D341Med (cell line): ENCODE measurements at regions not wholly inside any gene's neighbourhood (a gene's known extent, or its start where the extent isn't known, plus 50 kb on each side); places are given as distances from the start of the nearest gene placed in this dataset.

ENCODE experiments used
- DNase-seq: peaks from one replicate; pipeline ENCODE4 v3.0.0; 2012; ENCODE audit warnings: low spot score

DNA sequence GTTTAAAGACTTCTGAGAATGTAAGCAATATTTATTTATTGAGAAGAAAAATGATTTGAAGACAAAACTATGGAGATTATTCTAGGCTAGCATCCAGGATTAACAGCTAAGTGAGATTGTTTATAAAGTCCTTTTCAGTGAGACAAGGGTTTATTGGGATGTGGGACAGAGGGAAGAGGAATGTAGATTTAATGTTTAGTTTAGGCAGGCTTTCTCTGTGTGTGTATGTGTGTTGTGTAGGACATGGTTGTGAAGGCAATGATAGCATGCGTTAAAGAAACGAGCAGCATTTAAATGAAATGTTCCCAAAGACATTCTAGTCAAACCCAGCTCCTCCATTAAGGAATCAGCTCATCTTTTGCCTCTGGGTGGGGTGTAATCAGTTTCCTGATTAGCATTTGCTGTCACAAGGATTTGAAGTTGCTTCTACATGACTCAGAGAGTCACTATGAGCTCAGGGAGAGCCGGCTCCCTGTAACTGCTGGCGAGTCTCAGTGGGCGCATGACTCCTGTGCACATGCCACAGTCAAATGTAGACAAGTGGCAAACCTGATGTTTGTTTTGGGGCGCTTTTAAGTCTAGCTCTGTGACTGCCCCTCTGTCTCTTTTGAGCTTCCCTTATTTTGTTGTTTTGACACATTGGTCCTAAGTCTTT, 442.2 kb upstream of the CELF4 start:
- no peak for DNase-seq

DNA sequence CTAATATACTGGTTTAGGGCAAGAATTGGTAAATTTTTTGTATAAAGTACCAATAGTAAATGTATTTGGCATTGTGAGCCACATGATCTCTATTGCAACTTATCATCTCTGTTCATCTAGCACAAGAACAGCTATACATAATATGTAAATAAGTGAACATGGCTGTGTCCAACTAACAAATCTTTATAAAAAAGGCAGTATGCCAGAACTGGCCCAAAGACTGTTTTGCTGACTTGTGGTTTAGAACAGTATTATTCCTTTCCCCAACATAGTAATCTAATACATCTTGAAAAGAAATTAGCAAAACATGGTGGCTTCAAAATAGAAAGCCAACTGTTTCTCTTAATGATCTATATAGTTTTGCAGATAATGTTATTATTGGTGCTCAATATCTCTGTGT, 441.4 kb upstream of the CELF4 start:
- DNase-seq, result no peak

DNA sequence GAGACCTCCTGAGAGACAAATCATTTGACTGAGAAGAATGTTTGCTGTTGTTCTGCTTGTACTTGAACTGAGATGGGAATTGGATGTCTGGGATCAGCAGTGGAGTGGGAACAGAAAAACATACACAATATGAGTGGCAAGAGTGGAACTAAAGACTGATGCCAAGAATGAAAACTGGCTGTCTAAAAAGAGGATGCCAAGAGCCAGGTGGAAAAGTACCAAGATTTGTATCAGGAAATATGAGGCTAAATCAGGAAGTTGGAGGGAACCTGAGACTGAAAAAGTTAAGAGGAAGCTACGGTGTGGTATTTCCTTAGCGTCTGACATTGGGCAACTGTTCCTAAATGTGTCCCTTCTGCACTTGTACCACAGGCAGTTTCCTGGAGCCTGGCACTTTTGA, 440.9 kb upstream of the CELF4 start:
- DNase-seq, result no peak

GRCh38 chr18:37997695-37998094, 432.1 kb upstream of the CELF4 start:
- no peak for DNase-seq

GRCh38 chr18:37987901-37988300, 422.3 kb upstream of the CELF4 start:
- DNase-seq, result no peak

GRCh38 chr18:37986665-37987064, 421.1 kb upstream of the CELF4 start:
- no peak for DNase-seq

DNA sequence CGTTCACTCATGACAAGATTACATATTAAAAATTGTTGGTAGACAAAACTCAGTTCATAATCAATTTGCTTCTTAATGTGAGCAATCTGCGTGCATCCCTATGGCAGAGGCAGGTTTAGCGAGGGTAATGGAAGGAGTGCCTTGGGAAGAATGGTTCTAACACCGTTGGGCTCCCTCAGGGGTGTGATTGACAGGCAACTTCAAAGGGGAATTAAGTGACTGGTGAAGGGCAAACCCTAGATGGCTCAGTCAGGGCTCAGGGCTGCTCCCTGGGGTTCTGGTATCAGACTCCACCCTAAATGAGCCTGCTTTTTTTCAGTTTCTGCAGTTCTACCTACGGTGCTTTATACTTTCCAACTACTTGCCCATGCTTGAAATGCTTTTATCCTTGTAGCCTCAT, 419.5 kb upstream of the CELF4 start:
- DNase-seq, result no peak

GRCh38 chr18:37980556-37980955, 415.0 kb upstream of the CELF4 start:
- DNase-seq, result no peak

DNA sequence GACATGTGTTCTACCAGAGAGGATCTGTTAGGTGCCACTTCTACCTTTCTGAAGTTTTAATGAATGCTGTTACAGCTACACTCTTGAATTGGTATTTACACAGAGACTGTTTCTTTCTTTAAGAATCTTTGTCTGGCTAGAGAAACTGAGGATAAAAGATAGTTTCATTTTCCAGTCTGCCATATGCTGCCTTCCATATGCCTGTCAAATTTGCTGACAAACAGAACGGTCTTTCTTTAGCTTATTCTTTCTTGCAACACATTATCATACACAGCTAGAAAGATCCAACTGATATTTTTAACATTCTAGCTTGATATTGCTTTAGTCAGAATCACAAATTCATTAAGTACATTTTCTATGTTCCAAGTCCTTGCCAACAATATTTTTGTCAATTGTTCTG, 409.8 kb upstream of the CELF4 start:
- DNase-seq, result no peak

GRCh38 chr18:37967261-37967660, 401.7 kb upstream of the CELF4 start:
- DNase-seq, result no peak

DNA sequence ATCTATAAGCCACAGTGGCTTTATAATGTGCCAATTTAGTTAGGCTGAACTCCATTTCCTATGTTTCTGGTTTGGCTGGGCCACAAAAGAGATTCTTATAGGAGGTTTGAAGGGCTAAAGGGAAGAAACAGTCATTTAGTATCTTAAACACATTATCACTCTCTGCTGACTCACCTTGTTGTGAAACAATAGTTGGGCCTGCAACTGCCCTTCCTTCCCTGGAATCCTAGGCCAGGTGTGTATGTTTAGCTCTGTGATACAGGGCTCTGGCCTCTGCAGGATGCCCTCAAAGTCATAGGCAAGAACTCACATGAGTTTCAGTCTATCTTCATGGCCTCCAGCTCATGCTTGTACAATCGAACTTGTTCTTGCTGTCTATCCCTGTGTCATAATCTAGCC, 400.0 kb upstream of the CELF4 start:
- no peak for DNase-seq

DNA sequence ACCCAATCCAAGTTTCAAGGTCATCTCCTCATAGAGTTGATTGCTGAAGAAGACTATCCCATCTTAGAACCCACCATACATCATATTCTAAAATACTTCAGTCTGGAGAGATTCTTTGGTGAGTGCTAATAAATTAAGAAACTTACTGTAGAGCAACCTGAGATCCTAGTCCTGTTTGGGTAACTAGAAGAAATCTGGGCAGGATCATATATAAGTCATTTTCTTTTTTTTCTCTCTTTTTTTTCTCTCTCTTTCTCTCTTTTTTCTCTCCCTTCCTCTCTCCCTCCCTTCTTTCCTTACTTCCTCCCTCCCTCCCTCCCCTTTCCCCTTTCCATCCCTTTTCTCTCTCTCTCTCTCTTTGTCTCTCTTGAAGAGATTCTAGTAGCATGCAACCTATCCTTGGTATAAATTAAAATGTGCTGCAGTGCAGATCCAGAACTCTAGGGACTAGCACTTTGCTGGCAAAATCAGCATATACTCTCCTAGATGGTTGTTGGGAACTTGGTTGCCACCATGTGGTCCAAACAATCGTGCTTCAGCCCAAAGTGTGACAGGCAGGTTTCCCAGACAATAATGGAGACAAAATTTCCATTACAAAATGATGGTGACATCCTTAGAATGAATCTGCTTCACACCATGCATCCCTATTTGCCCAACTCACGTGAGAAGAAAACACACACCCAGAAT, 399.4 kb upstream of the CELF4 start:
- DNase-seq, result no peak

- DNase-seq, result no peak
Measured at GRCh38 chr18:37963837-37964236, 398.2 kb upstream of the CELF4 start.

GRCh38 chr18:37962316-37962966, 396.8 kb upstream of the CELF4 start:
- peak; percentile 89 for DNase-seq

GRCh38 chr18:37958499-37958898, 392.9 kb upstream of the CELF4 start:
- DNase-seq, result no peak

DNA sequence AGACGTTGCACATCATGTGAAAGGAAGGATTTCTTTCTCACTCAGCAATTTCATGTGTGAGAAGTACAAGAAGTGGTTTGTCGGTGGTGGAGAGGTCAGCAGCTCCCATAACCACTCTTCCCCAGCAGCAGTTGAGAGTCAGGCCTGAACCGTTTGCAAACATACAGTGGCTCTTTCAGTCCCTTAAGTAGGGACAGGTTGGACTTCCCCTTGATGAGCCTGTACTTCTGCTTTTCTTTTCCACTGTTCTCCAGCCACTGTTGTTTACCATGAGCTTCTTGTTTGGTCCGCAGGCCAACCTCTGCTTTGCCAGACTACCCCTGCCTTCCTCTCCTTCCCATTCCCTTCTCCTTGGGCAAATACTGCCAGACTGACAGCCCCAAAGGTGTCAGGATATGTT, 391.3 kb upstream of the CELF4 start:
- DNase-seq, result no peak

DNA sequence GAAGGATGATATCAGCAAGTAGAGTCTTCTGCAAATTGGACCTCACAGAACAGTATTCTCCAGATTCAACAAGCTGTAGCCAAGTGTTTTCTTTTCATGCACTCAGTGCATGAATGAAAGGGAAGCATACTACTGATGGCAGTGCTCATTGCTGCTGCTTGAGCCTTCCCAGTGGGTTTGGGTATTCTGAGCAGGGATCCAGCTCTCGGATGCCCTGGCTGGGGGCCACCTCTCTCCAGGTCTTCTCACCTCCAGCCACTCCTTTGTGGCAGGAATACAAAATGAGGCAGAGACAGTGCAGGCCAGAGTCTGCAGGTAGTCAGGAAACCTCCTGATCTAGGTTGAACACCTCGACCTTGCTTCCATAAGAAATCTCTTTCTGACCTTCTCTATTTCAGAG, 390.4 kb upstream of the CELF4 start:
- DNase-seq, result no peak

DNA sequence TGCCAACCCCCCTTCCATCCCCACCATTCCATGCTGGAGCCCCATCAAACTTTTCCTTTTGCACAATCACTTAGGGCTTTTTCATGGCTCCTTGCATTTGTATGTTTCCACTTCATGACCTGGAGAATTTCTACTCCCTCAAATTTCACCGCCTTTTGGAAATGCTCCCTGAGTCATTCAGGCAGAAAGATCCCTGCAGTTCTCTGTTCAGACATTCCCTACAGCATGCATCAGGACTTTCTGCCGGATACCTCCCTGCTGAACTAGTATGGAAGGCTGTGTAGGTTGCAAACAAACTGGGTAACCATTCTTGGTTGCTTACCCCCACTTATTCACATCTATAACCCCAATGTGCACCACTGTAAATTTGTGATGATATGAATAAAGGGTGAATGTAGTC, 389.6 kb upstream of the CELF4 start:
- DNase-seq, result no peak

GRCh38 chr18:37953876-37954275, 388.3 kb upstream of the CELF4 start:
- no peak for DNase-seq

- DNase-seq, result no peak
Measured at GRCh38 chr18:37948471-37948870, 382.9 kb upstream of the CELF4 start.

DNA sequence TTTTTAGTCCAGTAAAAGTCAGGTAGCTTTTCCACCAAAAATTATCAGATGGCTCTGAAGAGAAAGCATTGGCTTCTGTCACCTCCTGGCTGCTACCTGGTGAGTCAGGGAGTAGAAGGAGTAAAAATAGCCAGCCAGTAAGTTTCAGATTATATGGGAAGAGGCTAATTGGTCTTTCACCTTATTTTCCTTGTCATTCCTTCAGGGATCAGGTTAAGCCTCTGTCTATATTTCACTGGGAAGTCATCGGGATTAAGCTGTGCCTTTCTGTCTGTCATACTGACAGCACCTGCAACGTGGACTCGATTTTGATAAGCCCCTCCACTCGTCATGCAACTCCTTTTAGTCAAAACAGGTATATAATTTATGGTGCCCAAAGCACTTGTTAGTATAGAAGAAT, 380.7 kb upstream of the CELF4 start:
- DNase-seq, result no peak

GRCh38 chr18:37944700-37945270, 379.2 kb upstream of the CELF4 start:
- DNase-seq, result no peak

DNA sequence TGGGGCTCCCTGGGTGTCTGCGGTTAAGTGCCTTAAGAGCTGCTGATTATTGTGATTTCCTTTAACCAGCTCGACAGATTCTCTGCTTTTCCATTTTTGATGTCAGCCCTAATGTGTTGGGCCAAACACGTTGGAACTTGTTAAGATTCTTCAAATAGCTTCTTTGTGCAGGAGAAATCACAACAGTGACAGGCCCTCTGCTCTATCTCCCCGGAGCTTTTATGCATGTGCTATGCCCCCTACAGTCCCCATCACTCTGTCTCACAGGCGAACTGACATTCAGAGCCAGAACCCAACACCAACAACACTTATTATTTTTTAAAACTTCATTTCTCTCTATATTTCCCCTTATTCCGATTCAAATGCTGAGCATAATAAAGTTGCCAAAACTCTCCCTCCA, 371.7 kb upstream of the CELF4 start:
- no peak for DNase-seq
